K562 (cell line): ENCODE measurements at regions not wholly inside any gene's neighbourhood (a gene's known extent, or its start where the extent isn't known, plus 50 kb on each side); places are given as distances from the start of the nearest gene placed in this dataset.

Experiments
- ATAC-seq: fragments of 200-7000 bp; cut with Tn5 transposase; 3 replicates; pipeline ENCODE4 v1.9.1; 2020; ENCODE audit warnings: moderate library complexity
- BruUV-seq: library from RNA; stranded (reverse); fragments of 400-500 nt; replicated peaks from 2 replicates; lab custom pipeline; 2021; lab: Mats Ljungman, UMichigan
- CTCF ChIA-PET: fragments of 300-600 bp; formaldehyde crosslinking; extraction: SDS; loops from one replicate; lab custom pipeline; 2021; ENCODE audit warnings: low intra/inter-chr PET ratio; lab: Yijun Ruan, JAX
- POLR2A ChIA-PET: fragments of 300-600, 350-650 bp; sonication (Branson Sonifier 250); formaldehyde crosslinking; extraction: SDS; loops from one replicate; lab custom pipeline; 2021; ENCODE audit warnings: antibody characterized with exemption, inconsistent platforms; lab: Yijun Ruan, JAX
- DNase-seq, 4 experiments: peaks; one replicate each; pipeline versions ENCODE4 v3.0.0 to v3.0.0-alpha.2; 2011 to 2018; ENCODE audit warnings: low spot score in 3 of 4, mixed read lengths in 3 of 4; ENCODE audit errors: extremely low read depth in 1 of 4
- FAIRE-seq: peaks from 2 replicates; lab custom pipeline; 2011; peaks lifted over from hg19 to GRCh38; lab: Jason Lieb, UNC
- H2AFZ ChIP-seq: 2 replicates; pipeline ENCODE4 v1.6.0; 2011; ENCODE audit warnings: low read depth, low read length, control low read depth, inconsistent platforms
- H3K27ac ChIP-seq: fragments of 200-600 bp; 3 replicates; pipeline ENCODE4 v1.8.0; 2011; ENCODE audit warnings: low read depth, mild to moderate bottlenecking, control low read depth, inconsistent platforms, low read length, moderate library complexity, mixed read lengths; ENCODE audit errors: extremely low read depth
- H3K27me3 ChIP-seq, 2 experiments: fragments of 300-600 bp in 1 of 2; 2 replicates in 1 of 2; 3 replicates in 1 of 2; pipeline versions ENCODE4 v1.6.0 to v1.8.0; 2011; ENCODE audit warnings: inconsistent platforms in 2 of 2, low read length in 2 of 2, mild to moderate bottlenecking in 1 of 2, mixed read lengths in 1 of 2, moderate library complexity in 1 of 2; ENCODE audit not compliant: control insufficient read depth in 2 of 2, insufficient read depth in 2 of 2
- H3K36me3 ChIP-seq: fragments of 300-600 bp; 3 replicates; pipeline ENCODE4 v1.8.0; 2011; ENCODE audit warnings: mild to moderate bottlenecking, low read length, inconsistent platforms; ENCODE audit not compliant: control insufficient read depth, insufficient read depth
- H3K4me1 ChIP-seq, 2 experiments: fragments of 200-600 bp in 1 of 2; replicated peaks in 1 of 2; 2 replicates in 1 of 2; 3 replicates in 1 of 2; pipeline versions ENCODE4 v1.5.1 to v1.8.0; 2011; ENCODE audit warnings: inconsistent platforms in 2 of 2, low read length in 2 of 2, mild to moderate bottlenecking in 1 of 2, mixed read lengths in 1 of 2, moderate library complexity in 1 of 2; ENCODE audit not compliant: control insufficient read depth in 2 of 2, insufficient read depth in 2 of 2
- H3K4me2 ChIP-seq: 2 replicates; pipeline ENCODE4 v1.6.1; 2011; ENCODE audit warnings: low read length, control low read depth, inconsistent platforms, mixed read lengths; ENCODE audit not compliant: insufficient read depth
- H3K4me3 ChIP-seq: fragments of 200-600 bp; sonication (generic), shearing (Covaris generic); 2 replicates; pipeline ENCODE4 v1.5.1; 2016; ENCODE audit warnings: control low read depth, inconsistent platforms
- H3K79me2 ChIP-seq: fragments of 200-600 bp; 3 replicates; pipeline ENCODE4 v1.8.0; 2011; ENCODE audit warnings: low read length, inconsistent platforms; ENCODE audit not compliant: control insufficient read depth, insufficient read depth
- H3K9ac ChIP-seq, 2 experiments: 2 replicates each; pipeline versions ENCODE4 v1.6.0 to v1.6.1; 2011; ENCODE audit warnings: low read depth in 2 of 2, low read length in 2 of 2, control low read depth in 1 of 2, inconsistent platforms in 1 of 2, mild to moderate bottlenecking in 1 of 2, mixed read lengths in 1 of 2; ENCODE audit not compliant: insufficient read depth in 1 of 2
- H3K9me1 ChIP-seq: one replicate; pipeline ENCODE4 v1.6.0; 2011; ENCODE audit warnings: inconsistent platforms, mild to moderate bottlenecking, low read length, moderate library complexity; ENCODE audit not compliant: control insufficient read depth, insufficient read depth
- H3K9me3 ChIP-seq: replicated peaks from 2 replicates; pipeline ENCODE4 v1.5.1; 2011; ENCODE audit warnings: low read depth, low read length, inconsistent platforms; ENCODE audit not compliant: control insufficient read depth, insufficient read depth
- H4K20me1 ChIP-seq: replicated peaks from 2 replicates; pipeline ENCODE4 v1.6.1; 2011; ENCODE audit warnings: low read length, inconsistent platforms, mixed read lengths; ENCODE audit not compliant: control insufficient read depth, insufficient read depth
- CBFA2T3 ChIP-seq: fragments of 450-650 bp; IDR thresholded peaks from 2 replicates; pipeline ENCODE4 v1.6.1; 2017
- CC2D1A ChIP-seq: fragments of 450-650 bp; IDR thresholded peaks from 2 replicates; pipeline ENCODE4 v1.6.1; 2017; ENCODE audit warnings: mild to moderate bottlenecking
- ESRRB ChIP-seq: fragments of 250-450 bp; sonication (Bioruptor Pico); IDR thresholded peaks from 2 replicates; pipeline ENCODE4 v1.5.0; 2020; ENCODE audit warnings: mild to moderate bottlenecking, moderate library complexity, borderline replicate concordance
- ETV5 ChIP-seq: sonication (generic); formaldehyde crosslinking; IDR thresholded peaks from 2 replicates; pipeline ENCODE4 v1.4.0; 2020; ENCODE audit warnings: low read depth, mild to moderate bottlenecking, missing genetic modification reagents
- GABPA ChIP-seq: fragments of 200-800 bp; sonication (Bioruptor generic); conservative IDR thresholded peaks from 2 replicates; pipeline ENCODE4 v1.6.1; 2016; ENCODE audit warnings: low read depth, missing genetic modification characterization, missing compliant biosample characterization
- HMG20A ChIP-seq: fragments of 450-650 bp; formaldehyde crosslinking; conservative IDR thresholded peaks from 2 replicates; pipeline ENCODE4 v1.4.0; 2020; ENCODE audit warnings: mild to moderate bottlenecking, mixed read lengths
- MAFK ChIP-seq: IDR thresholded peaks from 2 replicates; pipeline ENCODE4 v1.6.1; 2011; ENCODE audit warnings: low read length, improper control_type of control experiment
- NFXL1 ChIP-seq: fragments of 450-650 bp; formaldehyde crosslinking; IDR thresholded peaks from 2 replicates; pipeline ENCODE4 v1.4.0; 2021; ENCODE audit warnings: mild to moderate bottlenecking
- RBBP5 ChIP-seq: fragments of 200-600 bp; sonication (generic); IDR thresholded peaks from 2 replicates; pipeline ENCODE4 v1.6.1; 2012; ENCODE audit warnings: borderline replicate concordance, mild to moderate bottlenecking, low read length, control low read depth, inconsistent platforms; ENCODE audit not compliant: insufficient read depth, poor library complexity, severe bottlenecking
- RBM25 ChIP-seq: fragments of 200-400 bp; formaldehyde crosslinking; IDR thresholded peaks from 2 replicates; pipeline ENCODE4 v1.6.1; 2018; ENCODE audit warnings: low read length, low read depth, moderate library complexity; ENCODE audit not compliant: severe bottlenecking
- SMARCA5 ChIP-seq: fragments of 450-650 bp; IDR thresholded peaks from 2 replicates; pipeline ENCODE4 v1.6.1; 2016
- ZBTB2 ChIP-seq: fragments of 450-650 bp; IDR thresholded peaks from 2 replicates; pipeline ENCODE4 v1.6.1; 2016; ENCODE audit warnings: antibody characterized with exemption
- ZBTB7A ChIP-seq: IDR thresholded peaks from 2 replicates; pipeline ENCODE4 v1.6.1; 2011; ENCODE audit warnings: low read depth, mild to moderate bottlenecking, low read length, moderate library complexity, borderline replicate concordance; ENCODE audit not compliant: control insufficient read depth
- ZNF699 ChIP-seq: fragments of 250-450 bp; sonication (Bioruptor Pico); IDR thresholded peaks from 2 replicates; pipeline ENCODE4 v1.8.0; 2021; ENCODE audit warnings: mild to moderate bottlenecking, moderate library complexity; ENCODE audit not compliant: insufficient replicate concordance
- WGBS: fragments of 100-300 bp; shearing (Covaris generic); methylation state at CpG from one replicate; pipeline ENCODE4 v1.1.6; 2016; ENCODE audit warnings: low coverage, mixed read lengths; ENCODE audit not compliant: insufficient coverage; ENCODE audit errors: missing lambda C conversion rate; 5-methylcytosine and 5-hydroxymethylcytosine counted together
- in situ Hi-C: fragments of 300-500 bp; cut with MboI; formaldehyde crosslinking; loops from 4 replicates; pipeline ENCODE4 v1.15.0; 2018; ENCODE audit warnings: inconsistent platforms, mixed read lengths
- intact Hi-C: fragments of 100-400 bp; cut with micrococcal nuclease; formaldehyde crosslinking; loops from 2 replicates; pipeline ENCODE4 v1.14.2; 2022
- TF ChIP-seq, protein P1 (sequence below): IDR thresholded peaks from 2 replicates; pipeline ENCODE4 v1.6.1; 2012; ENCODE audit warnings: low read depth, low read length, improper control_type of control experiment, borderline replicate concordance
- TF ChIP-seq, protein P2 (sequence below): fragments of 250-450 bp; sonication (Bioruptor Pico); IDR thresholded peaks from 2 replicates; pipeline ENCODE4 v1.8.0; 2022; ENCODE audit warnings: moderate library complexity, mild to moderate bottlenecking, inconsistent platforms

- no peak for TF ChIP-seq HMG20A
- no peak for TF ChIP-seq ESRRB (CRISPR knock-in tag)
- no peak for TF ChIP-seq GABPA
- no peak for TF ChIP-seq RBBP5
- TF ChIP-seq, protein P1, sequence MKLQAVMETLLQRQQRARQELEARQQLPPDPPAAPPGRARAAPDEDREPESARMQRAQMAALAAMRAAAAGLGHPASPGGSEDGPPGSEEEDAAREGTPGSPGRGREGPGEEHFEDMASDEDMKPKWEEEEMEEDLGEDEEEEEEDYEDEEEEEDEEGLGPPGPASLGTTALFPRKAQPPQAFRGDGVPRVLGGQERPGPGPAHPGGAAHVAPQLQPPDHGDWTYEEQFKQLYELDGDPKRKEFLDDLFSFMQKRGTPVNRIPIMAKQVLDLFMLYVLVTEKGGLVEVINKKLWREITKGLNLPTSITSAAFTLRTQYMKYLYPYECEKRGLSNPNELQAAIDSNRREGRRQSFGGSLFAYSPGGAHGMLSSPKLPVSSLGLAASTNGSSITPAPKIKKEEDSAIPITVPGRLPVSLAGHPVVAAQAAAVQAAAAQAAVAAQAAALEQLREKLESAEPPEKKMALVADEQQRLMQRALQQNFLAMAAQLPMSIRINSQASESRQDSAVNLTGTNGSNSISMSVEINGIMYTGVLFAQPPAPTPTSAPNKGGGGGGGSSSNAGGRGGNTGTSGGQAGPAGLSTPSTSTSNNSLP: no peak
- no peak for TF ChIP-seq ETV5 (CRISPR knock-in tag)
- no peak for TF ChIP-seq ZNF699 (CRISPR knock-in tag)
- TF ChIP-seq ZBTB7A: no peak
Measured at GRCh38 chr6:10248378-10248843, 166.5 kb downstream of the TFAP2A start (continued).

- ChIA-PET CTCF (no interaction called here), POLR2A (no interaction called here)
- H2AFZ ChIP-seq: no peak overlapping the region
- H3K36me3 ChIP-seq: no peaks in the 10 kb centered on the region
- no peaks in the 10 kb centered on the region for H3K79me2 ChIP-seq
- ATAC-seq: peak; percentile 68; the same call in 2 of the 3 replicates
- intact Hi-C loops: loop anchor here (10.0 kb wide), 1 partner anchor 203 kb away; no protein-coding TSS in a partner anchor
- 0 out of 4 replicates have a peak overlapping the region, but pooled peaks of 1 of the 2 experiments have one; percentile 68 for H3K9ac ChIP-seq
- peaks cover 0 to 4% of the 10 kb centered on the region in 2 experiments; a peak in 3 of 5 replicates for H3K27me3 ChIP-seq
- no peaks in the 10 kb centered on the region for H4K20me1 ChIP-seq
- no peak overlapping the region for H3K27ac ChIP-seq
- no peaks in the 10 kb centered on the region for H3K9me3 ChIP-seq
- H3K4me3 ChIP-seq: no peak overlapping the region
- in situ Hi-C loops: no loop called here
- 8% methylated on average over 10 of the region's 10 CpGs for WGBS
- no TSS peak for BruUV-seq
- DNase-seq: peak in 1 of 4 experiments; percentile 18
- peak; percentile 23 for FAIRE-seq
- H3K4me2 ChIP-seq: no peak overlapping the region
- no peaks in the 10 kb centered on the region for H3K9me1 ChIP-seq
- no peaks in the 10 kb centered on the region for H3K4me1 ChIP-seq
- TF ChIP-seq CC2D1A (no peak), RBM25 (peak; percentile 56), ZBTB2 (no peak), NFXL1 (no peak), SMARCA5 (0 out of 2 replicates have a peak, but pooled peaks have one; percentile 17), CBFA2T3 (no peak), MAFK (no peak)
- TF ChIP-seq, protein P2, sequence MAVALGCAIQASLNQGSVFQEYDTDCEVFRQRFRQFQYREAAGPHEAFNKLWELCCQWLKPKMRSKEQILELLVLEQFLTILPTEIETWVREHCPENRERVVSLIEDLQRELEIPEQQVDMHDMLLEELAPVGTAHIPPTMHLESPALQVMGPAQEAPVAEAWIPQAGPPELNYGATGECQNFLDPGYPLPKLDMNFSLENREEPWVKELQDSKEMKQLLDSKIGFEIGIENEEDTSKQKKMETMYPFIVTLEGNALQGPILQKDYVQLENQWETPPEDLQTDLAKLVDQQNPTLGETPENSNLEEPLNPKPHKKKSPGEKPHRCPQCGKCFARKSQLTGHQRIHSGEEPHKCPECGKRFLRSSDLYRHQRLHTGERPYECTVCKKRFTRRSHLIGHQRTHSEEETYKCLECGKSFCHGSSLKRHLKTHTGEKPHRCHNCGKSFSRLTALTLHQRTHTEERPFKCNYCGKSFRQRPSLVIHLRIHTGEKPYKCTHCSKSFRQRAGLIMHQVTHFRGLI: no peak
Measured at GRCh38 chr6:10237298-10238038, 177.4 kb downstream of the TFAP2A start.
